ENCODE measurements at regions not wholly inside any gene's neighbourhood (a gene's known extent, or its start where the extent isn't known, plus 50 kb on each side); places are given as distances from the start of the nearest gene placed in this dataset.
"Not testable (repeated sequence)": the region's sequence is repeated elsewhere in the genome, so short reads cannot be mapped to it uniquely, and the experiment has no call there.

- TF ChIP-seq CTCF, POLR2A (IDR thresholded peaks at IDR 0.05): not testable (repeated sequence)
Measured at GRCh38 chr15:20069043-20069442, 472.6 kb downstream of the GOLGA6L6 start.
